ENCODE measurements at regions not wholly inside any gene's neighbourhood (a gene's known extent, or its start where the extent isn't known, plus 50 kb on each side); places are given as distances from the start of the nearest gene placed in this dataset.

- H3K9me3 ChIP-seq (replicated peaks; ENCODE audit: control insufficient read depth, insufficient read depth, low read length) = no peaks in the 10 kb centered on the region
- H3K9ac ChIP-seq (replicated peaks; ENCODE audit: extremely low read depth, insufficient read depth, low read length) = no peak overlapping the region
- POLR2A ChIA-PET = no interaction called here
- H3K27ac ChIP-seq (ENCODE audit: insufficient read depth, low read depth, low read length) = no peak overlapping the region
- no peaks in the 10 kb centered on the region for H3K36me3 ChIP-seq (ENCODE audit: control insufficient read depth in 2 of 2, extremely low read depth in 1 of 2, insufficient read depth in 2 of 2, low read length in 2 of 2)
- no TSS peak for BruUV-seq (replicated peaks)
- no peaks in the 10 kb centered on the region for H4K20me1 ChIP-seq (replicated peaks; ENCODE audit: control insufficient read depth, extremely low read depth, insufficient read depth, low read length)
- no peak overlapping the region for H3K4me3 ChIP-seq (replicated peaks in 1 of 3; ENCODE audit: insufficient read depth in 1 of 3, low read depth in 1 of 3, low read length in 3 of 3)
- H3K4me2 ChIP-seq (ENCODE audit: insufficient read depth, low read length) = no peak overlapping the region
- FAIRE-seq (no peak), DNase-seq (ENCODE audit: low read depth, low spot score) (no peak)
- CTCF ChIA-PET = interaction anchor here (2.0 kb wide), 1 partner anchor 32 kb away, joined by 6 read pairs; no protein-coding TSS in a partner anchor
- H2AFZ ChIP-seq (ENCODE audit: low read depth, low read length) = no peak overlapping the region
- no peak for TF ChIP-seq GATA2 (IDR thresholded peaks at IDR 0.05; ENCODE audit: insufficient read depth, insufficient read length, low read depth, low read length)
- no peak for TF ChIP-seq CTCF (IDR thresholded peaks at IDR 0.05; ENCODE audit: extremely low read depth in 1 of 2, insufficient read depth in 1 of 2, low read depth in 1 of 2, low read length in 2 of 2)
- no peak for TF ChIP-seq POLR2AphosphoS5 (IDR thresholded peaks at IDR 0.05; ENCODE audit: insufficient read depth, low read depth, low read length)
- TF ChIP-seq POLR2A (IDR thresholded peaks at IDR 0.05; ENCODE audit: low read depth, low read length) = no peak
- TF ChIP-seq JUN (IDR thresholded peaks at IDR 0.05; ENCODE audit: borderline replicate concordance, insufficient read depth, insufficient read length, low read depth) = no peak
- TF ChIP-seq MAX (IDR thresholded peaks at IDR 0.05; ENCODE audit: insufficient read depth, insufficient read length) = no peak
- TF ChIP-seq FOS (IDR thresholded peaks at IDR 0.05; ENCODE audit: borderline replicate concordance, insufficient read depth, low read length) = no peak
- no peak for TF ChIP-seq EZH2 (IDR thresholded peaks at IDR 0.05; ENCODE audit: borderline replicate concordance, low read depth, low read length, severe bottlenecking)
- TF ChIP-seq MYC (IDR thresholded peaks at IDR 0.05; ENCODE audit: low read depth, low read length) = no peak
- H3K79me2 ChIP-seq (ENCODE audit: control insufficient read depth, insufficient read depth, low read length) = no peaks in the 10 kb centered on the region
- dilution Hi-C loops (cut with MboI; ENCODE audit: extremely low pct_ligation_motif_present, low sequenced_read_pairs) (no loop called here), intact Hi-C loops (cut with micrococcal nuclease) (no loop called here)
- no peaks in the 10 kb centered on the region for H3K4me1 ChIP-seq (ENCODE audit: control insufficient read depth, extremely low read depth, insufficient read depth, low read length)
- H3K9me1 ChIP-seq (replicated peaks; ENCODE audit: control insufficient read depth, extremely low read depth, insufficient read depth, low read length) = no peaks in the 10 kb centered on the region
- peaks cover 4 to 10% of the 10 kb centered on the region in 2 experiments for H3K27me3 ChIP-seq (ENCODE audit: control insufficient read depth in 2 of 2, insufficient read depth in 2 of 2, low read length in 2 of 2)
Measured at GRCh38 chr3:124318656-124319055, 326.7 kb upstream of the ROPN1 start.
